ENCODE measurements at regions not wholly inside any gene's neighbourhood (a gene's known extent, or its start where the extent isn't known, plus 50 kb on each side); places are given as distances from the start of the nearest gene placed in this dataset.

GRCh38 chr10:61337741-61338140, 115.4 kb downstream of the TMEM26 start:
- Histone ChIP-seq H3K4me1 (no peaks in the 10 kb centered on the region), H3K4me3 (no peak overlapping the region), H3K27me3 (no peaks in the 10 kb centered on the region), H3K9me3 (no peaks in the 10 kb centered on the region), H3K36me3 (no peaks in the 10 kb centered on the region), H3K27ac (no peak overlapping the region)
- intact Hi-C loops (cut with DNase I): no loop called here
- no peak for DNase-seq
- no peak for ATAC-seq
- TF ChIP-seq CTCF (IDR thresholded peaks at IDR 0.05): no peak

GRCh38 chr10:61336831-61337230, 116.3 kb downstream of the TMEM26 start:
- intact Hi-C loops (cut with DNase I): no loop called here
- Histone ChIP-seq H3K4me1 (no peaks in the 10 kb centered on the region), H3K27ac (no peak overlapping the region), H3K27me3 (no peaks in the 10 kb centered on the region), H3K36me3 (no peaks in the 10 kb centered on the region), H3K9me3 (no peaks in the 10 kb centered on the region), H3K4me3 (no peak overlapping the region)
- ATAC-seq (no peak), DNase-seq (no peak)
- TF ChIP-seq CTCF (IDR thresholded peaks at IDR 0.05): no peak

- ATAC-seq: no peak
- no peak for TF ChIP-seq CTCF (IDR thresholded peaks at IDR 0.05)
- no peaks in the 10 kb centered on the region for H3K27me3 ChIP-seq
- H3K27ac ChIP-seq: no peak overlapping the region
- DNase-seq: no peak
- no peak overlapping the region for H3K4me3 ChIP-seq
- H3K36me3 ChIP-seq: no peaks in the 10 kb centered on the region
- intact Hi-C loops (cut with DNase I): no loop called here
- no peaks in the 10 kb centered on the region for H3K9me3 ChIP-seq
- no peaks in the 10 kb centered on the region for H3K4me1 ChIP-seq
Observed at GRCh38 chr10:61335359-61335758, 117.8 kb downstream of the TMEM26 start.

- Histone ChIP-seq H3K27me3 (no peaks in the 10 kb centered on the region), H3K27ac (no peak overlapping the region), H3K36me3 (no peaks in the 10 kb centered on the region), H3K4me3 (no peak overlapping the region), H3K9me3 (peaks cover 0 to 16% of the 10 kb centered on the region in 2 donors), H3K4me1 (no peaks in the 10 kb centered on the region)
- TF ChIP-seq CTCF (IDR thresholded peaks at IDR 0.05): no peak
- no peak for DNase-seq
- intact Hi-C loops (cut with DNase I): no loop called here
- no peak for ATAC-seq
Observed at GRCh38 chr10:61332581-61332980, 120.6 kb downstream of the TMEM26 start.

GRCh38 chr10:61330669-61331068, 122.5 kb downstream of the TMEM26 start:
- Histone ChIP-seq H3K27ac (no peak overlapping the region), H3K4me3 (no peak overlapping the region), H3K4me1 (no peaks in the 10 kb centered on the region), H3K27me3 (no peaks in the 10 kb centered on the region), H3K9me3 (peaks cover 0 to 16% of the 10 kb centered on the region in 2 donors), H3K36me3 (no peaks in the 10 kb centered on the region)
- ATAC-seq (no peak), DNase-seq (no peak)
- intact Hi-C loops (cut with DNase I): no loop called here
- no peak for TF ChIP-seq CTCF (IDR thresholded peaks at IDR 0.05)

Measured in left lung (tissue), 4 donors.